ENCODE measurements at regions not wholly inside any gene's neighbourhood (a gene's known extent, or its start where the extent isn't known, plus 50 kb on each side); places are given as distances from the start of the nearest gene placed in this dataset.
"Not testable (repeated sequence)": the region's sequence is repeated elsewhere in the genome, so short reads cannot be mapped to it uniquely, and the experiment has no call there.

DNA sequence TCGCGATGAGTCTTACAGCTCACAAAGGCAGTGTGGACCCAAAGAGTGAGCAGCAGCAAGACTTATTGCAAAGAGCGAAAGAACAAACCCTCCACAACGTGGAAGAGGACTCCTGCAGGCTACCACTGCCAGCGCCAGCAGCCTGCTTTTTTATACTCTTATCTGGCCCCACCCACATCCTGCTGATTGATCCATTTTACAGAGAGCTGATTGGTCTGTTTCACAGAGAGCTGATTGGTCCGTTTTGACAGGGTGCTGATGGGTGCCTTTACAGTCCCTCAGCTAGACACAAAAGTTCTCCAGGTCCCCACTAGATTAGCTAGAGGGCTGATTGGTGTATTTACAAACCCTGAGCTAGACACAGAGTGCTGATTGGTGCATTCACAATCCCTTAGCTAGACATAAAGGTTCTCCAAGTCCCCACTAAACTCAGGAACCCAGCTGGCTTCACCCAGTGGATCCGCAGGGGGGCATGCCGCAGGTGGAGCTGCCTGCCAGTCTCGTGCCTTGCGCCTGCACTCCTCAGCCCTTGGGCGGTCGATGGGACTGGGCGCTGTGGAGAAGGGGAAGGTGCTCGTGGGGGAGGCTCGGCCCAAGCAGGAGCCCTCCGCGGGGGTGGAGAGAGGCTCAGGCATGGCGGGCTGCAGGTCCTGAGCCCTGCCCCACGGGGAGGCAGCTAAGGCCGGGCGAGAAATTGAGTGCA lies 75.7 kb downstream of the QDPR start:
- DNase-seq: not testable (repeated sequence)

DNA sequence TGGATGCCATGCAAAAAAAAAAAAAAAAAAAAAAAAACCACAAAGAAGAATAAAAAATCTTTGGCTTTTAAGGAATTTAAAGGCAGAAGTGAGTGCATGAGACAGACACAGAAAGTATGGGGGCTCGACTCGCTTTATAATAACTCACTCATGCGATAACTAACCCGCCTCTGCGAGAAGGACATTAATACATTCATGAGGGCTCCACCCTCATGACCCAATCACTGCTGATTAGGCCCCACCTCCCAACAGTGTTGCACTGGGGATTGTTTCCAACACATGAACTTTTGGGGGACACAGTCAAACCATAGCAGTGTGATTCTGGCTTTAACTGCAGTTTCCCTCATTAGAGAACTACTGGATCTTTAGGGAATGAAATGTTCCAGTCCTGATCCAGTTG lies 78.1 kb downstream of the QDPR start:
- DNase-seq: no peak

DNA sequence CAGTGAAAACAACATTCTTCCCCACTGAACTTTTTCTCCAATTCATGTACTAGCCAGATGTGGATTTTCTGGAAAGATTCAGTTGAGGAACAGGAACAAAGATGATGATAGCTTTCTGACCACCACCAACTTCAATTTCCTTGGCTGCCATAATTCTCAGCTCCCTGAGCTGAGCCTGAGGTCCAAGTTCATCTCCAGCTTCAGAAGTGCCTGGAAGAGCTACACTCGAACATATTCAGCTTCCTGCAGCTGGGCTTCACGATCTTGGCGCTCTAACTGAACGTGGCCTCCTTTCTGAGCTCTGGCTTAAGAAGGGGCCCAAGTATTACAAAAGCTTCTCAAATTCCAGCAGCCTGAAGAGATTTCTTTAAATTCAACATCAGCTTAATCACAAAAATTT lies 83.9 kb downstream of the QDPR start:
- DNase-seq: no peak

DNA sequence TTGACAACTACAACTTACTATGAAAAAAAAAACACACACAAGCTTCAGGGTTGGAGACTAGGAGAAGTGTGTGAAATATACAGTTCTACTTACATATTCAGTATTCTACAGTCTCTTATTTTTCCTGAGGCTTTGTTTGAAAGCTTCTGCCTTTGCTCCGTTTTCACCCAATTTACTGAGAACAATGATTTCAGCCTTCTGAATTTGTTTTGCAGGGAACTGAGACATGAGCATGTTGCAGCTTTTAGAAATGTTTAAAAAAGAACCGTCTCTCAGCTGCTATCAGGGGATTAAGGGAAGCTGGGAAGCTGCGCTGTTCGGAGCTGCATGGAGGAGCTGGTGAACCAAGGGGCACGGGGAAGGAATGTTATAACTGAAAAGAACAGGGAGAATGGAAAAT lies 85.7 kb downstream of the QDPR start:
- DNase-seq: no peak

DNA sequence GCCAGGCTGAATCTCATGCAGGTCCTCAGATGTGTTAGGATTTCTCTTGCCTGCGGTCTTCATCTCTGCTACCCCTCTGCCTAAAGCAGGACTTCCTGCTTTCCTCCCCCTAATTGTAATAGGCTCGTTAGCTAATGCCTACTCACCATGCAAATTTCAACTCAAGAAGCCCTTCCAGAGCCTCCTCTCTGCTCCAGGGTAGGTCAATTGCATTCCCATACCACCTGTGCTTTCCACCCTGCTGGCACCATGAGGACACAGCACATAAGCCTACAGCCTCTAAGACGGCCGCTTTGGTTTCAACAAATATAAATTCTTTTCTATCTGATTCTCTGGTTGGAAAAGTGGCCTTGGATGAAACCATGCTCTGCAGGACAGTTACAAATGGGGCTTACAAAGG lies 93.9 kb downstream of the QDPR start:
- DNase-seq: no peak

DNA sequence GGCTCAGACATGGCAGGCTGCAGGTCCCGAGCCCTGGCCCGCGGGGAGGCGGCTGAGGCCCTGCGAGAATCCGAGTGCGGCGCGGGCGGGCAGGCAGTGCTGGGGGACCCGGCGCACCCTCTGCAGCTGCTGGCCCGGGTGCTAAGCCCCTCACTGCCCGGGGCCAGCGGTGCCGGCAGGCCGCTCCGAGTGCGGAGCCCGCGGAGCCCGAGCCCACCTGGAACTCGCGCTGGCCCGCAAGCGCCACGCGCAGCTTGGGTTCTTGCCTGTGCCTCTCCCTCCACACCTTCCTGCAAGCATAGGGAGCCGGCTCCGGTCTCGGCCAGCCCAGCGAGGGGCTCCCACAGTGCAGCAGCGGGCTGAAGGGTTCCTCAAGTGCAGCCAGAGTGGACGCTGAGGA lies 97.5 kb downstream of the QDPR start:
- no peak for DNase-seq

DNA sequence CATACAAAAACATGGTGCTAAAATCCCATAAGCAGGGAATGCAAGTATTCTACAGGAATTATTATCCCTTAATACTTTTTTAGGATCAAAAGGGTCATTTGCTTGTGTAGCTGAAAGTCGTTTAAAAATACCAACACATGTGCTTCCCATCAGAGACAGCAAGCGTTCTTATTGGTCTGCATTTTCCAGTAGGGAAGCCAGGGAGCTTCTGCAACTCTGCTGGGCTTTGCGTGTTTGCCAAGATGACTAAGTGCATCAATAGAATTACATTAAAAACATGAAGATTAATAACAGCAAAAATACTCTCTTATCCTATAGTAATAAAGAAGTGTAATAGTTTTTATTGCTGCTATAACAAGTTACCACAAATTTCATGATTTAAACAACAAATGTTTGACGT lies 111.2 kb downstream of the QDPR start:
- DNase-seq: no peak

DNA sequence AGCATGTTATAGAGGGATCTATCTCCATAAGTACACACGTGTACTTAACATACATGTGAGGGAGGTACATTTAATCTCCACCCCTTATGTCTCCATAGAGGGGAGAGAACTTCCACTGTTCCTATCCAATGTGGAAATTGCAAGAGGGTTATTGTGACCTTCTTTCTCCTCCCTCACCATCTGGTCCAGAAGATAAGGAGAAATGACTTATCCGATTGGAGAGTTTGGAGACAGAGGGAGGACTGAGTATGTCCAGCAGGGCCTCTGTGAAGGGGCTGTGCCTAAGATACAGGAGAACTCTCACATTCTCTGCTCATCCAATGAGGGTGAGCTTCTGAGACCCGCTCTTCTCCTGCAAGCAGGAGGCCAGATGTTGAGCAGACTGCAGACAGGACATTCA lies 113.1 kb downstream of the QDPR start:
- DNase-seq: no peak

DNA sequence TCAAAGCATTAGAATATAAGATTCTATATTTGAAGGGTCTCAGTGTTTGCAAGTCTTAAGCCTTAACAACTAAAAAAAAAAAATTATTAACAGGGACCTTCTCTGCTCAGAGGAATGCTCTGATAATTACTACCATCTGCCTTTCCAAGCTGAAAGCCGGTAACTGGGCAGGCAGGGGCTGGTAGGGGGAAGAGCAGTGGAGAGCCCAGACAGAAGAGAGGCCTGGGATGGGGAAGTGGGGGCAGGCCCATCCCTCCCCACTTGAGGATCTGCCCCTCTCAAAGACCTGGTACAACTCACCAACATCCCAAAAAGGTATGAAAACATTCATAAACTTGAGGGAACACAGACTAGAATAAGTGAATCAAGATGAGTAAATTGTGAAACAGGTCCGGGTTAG lies 113.9 kb downstream of the QDPR start:
- DNase-seq: no peak

DNA sequence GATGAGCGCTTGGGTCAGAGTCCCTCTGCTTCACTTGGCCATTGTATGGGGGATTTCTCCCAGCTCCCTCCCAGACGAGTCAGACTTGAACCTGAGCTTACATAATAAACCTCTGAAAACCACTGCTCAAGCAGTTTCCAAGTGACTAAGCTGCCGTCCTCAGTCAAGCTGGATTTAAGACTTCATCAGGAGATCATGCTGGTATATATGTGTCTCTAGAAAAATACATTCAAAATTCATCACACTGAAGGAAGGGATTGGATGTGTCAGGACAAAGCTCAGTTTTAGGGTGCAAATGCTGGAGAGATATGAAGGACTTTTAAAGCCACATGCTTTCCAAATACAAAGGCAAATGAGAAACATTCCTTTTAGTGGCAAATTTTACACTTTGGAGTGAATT lies 114.3 kb downstream of the QDPR start:
- no peak for DNase-seq

DNA sequence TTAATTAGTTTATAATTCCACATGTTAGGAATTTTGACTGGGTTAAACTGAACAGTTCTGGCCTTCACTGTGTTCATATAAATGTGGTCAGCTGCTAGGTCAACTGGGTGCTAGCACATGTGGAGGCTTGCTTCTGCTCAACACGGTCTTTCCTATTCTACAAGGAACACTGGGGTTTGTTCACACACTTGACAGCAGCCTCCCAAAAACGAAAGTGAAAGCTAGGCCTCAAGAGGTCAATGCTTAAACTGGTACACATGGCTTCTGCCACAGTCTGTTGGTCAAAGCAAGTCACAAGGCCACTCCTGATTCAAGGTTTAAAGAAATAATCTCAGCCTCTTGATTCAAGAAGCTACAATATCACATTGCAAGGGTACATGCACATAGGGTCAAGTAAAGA lies 126.5 kb downstream of the QDPR start:
- DNase-seq: no peak

DNA sequence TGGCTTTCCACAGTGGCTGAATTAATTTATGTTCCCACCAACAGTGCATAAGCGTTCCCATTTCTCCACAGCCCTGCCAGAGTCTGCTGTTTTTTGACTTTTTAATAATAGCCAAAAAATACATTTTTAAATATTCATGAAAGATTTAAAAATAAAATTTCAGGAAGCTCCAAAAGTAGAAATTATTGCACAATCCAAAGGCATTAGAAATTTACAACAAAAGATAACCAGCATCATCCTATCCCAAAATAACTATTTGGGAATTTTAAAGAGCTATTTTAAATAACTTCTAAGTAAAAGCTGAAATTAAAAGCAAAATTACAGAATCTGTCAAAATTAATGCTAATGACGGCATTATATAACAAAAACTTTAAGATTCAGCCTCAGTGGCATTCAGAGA lies 131.5 kb downstream of the QDPR start:
- DNase-seq: no peak

DNA sequence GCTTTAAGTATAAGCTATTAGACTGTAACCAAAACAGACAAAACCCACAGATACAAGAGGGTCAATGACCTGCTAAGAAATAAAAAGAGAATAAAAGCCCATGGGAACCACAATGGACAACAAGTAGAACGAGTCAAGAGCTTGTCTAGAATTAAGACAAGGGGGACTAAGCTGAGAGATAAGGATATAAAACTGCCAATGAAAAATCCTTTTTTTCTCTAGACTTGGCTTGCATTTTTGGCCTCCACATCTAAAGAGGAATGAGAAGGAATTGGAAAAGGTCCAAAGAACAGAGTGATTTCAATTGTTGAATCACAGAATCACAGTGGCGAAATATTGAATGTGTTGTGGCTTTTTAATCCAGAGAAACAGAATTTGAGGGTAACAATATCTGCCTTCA lies 135.7 kb downstream of the QDPR start:
- no peak for DNase-seq

DNA sequence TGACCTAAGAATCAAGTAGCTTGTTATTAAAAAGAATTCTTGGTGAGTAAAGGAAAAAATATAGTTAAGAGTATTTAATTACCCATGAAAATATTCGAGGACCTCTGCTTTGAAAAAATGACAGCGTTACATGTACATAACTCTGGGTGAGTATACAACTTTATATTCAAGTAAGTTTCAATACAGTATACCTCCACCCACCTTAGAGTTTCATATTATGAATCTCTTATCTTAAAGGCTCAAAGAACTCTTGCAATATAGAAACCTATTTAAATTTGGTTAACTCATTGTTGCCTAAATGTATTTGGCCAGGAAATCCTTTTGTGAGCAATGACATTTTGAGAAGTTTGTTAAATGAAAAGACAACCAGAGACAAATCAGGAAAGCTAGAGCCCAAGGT lies 138.2 kb downstream of the QDPR start:
- no peak for DNase-seq

DNA sequence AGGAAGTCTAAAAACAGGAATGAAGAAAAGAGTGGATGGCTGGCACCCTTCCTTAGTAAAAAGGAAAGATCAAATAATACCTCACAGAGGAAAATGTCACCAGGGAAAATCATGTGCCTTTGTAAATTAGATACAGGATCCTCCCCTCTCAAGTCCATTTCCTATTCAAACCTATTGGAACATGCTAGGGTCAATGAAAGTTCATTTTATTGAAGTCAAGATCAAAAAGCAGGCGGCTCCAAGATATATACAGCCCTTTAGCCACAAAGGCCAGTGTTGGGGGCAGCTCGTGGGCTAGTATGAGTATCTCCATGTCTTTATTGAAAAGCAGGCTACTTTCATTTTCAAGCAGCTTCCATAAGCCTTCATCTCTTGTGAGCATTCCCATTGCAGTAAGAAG lies 141.1 kb downstream of the QDPR start:
- DNase-seq: no peak

DNA sequence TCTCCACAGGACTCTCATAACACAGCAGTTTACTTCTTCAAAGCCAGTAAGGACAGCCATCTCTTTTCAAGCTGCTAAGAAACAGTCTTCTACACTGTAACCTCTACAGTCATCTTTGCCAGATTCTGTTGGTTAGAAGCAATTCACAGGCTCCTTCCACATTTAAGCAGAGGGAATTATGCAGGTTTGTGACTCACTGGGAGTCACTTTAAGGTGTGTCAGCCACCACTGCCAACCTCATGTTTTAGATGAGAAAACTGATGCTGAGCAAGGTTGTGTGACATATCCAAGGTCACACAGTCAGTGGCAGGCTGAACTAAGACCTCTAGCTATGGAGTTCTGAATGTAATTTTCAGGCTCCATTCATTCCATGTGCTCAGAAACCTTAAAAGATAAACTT lies 143.5 kb downstream of the QDPR start:
- no peak for DNase-seq

DNA sequence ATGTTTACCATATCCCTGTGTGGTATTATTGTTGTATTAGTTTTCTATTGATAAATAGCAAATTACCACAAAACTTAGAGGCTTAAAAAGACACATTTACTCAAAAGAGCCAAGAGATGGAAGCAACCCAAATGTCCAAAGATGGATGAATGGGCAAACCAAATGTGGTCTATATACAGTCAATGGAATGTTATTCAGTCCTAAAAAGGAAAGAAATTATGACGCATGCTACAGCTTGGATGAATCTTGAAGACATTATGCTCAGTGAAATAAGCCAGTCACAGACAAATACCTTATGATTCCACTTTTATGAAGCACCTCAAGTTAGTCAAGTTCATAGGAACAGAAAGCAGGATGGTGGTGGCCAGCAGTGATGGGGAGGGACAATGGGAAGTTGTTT lies 144.7 kb downstream of the QDPR start:
- DNase-seq: no peak

DNA sequence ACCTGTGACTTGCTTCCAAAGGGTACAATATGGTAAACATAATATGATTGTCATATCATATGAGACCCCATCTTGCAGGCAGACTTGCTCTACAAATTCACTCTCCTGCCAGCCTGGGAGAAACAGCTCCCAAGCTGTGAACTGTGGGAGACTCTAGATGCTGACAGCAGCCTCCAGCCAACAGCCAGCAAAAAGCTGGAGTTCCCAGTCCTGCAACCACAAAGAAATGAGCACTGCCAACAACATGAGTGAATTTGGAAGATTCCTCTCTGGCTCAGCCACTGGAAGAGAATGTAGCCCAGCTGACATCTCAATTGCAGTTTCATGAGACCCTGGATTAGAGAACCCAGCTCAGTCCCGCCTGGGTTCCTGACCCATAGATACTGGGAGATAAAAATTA lies 145.4 kb downstream of the QDPR start:
- no peak for DNase-seq

DNA sequence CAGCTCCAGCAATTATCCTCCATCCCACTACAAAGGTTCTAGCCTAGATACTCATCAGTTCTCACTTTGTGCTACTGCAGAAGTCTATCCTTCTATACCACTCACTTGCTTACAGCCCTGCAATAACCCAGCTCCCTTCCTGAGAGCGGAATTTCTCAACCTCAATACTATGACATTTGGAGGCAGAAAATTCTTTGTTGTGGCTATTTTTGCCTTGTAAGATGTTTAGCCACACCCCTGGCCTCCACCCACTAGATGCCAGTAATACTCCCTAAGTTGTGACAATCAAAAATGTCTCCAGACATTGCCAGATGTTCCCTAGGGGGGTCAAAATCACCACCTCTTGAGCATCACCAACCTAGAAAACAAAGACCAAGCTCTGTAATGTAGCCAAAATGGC lies 149.5 kb downstream of the QDPR start:
- no peak for DNase-seq

DNA sequence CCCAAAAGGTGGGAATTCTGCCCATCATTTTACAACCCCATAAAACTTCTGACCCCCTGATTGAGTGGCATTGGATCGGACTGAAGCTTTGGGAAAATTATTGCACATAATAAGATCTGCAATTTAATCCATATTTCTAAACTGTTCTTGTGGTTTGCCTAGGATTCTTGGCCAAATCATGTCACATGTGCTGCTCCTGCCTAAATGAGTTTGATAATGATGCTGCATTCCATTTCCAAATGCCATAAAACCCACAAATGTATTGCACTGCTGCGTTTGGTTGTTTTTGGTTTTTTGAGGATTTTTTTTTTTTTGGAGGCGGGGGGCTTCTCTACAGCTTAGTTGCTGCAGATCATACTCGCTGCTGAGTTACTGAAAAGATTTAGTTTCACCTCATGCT lies 153.6 kb downstream of the QDPR start:
- no peak for DNase-seq

DNA sequence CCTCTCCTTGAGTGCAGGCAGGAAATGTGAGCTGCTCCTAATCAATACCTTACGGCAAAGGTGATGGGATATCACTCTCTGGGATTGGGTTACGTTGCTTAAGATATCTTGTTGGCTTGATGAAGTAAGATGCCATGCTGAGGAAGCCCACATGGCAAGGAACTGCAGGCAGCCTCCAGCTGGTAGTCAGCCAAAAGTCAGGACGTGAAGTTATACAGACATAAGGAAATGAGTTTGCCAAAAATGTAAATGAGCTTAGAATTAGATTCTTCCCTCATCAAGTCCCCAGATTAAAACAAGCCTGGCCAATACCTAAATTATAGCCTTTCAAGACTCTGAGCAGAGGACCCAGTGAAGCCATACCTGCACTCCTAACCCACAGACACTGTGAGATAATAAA lies 155.0 kb downstream of the QDPR start:
- no peak for DNase-seq

DNA sequence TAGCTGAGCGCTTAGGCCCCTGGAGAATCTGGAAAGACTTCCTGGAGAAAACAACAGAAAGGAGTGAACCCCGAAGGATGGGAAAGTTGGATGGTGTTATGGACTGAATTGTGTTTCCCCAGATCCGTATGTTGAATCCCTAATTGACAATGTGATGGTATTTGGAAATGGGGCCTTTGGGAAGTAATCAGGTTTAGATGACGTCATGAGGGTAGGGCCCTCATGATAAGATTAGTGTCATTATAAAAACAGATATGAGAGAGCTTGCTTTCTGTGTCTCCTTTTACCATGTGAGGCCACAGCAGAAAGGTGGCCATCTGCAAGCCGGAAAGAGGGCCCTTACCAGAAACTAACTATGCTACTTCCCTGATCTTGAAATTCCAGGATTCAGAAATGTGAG lies 159.5 kb downstream of the QDPR start:
- no peak for DNase-seq

DNA sequence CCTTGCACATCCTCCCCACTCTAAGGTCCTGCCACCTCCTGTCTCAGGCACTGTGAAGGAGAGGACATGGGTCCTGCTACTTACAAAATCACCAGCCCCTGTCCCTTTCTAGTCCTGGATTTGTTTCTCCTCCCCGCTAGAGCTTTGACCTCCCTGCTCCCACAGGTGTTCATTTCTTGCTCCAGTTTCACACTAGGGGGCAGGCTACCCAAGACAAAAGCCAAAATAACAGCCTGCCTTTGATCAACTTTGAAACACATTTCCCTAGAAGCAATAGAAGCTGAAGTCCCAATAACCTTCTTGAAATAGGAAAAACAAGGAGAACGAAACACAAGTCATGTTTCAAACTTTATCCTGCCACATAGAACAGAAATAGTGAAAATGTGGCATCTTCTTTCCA lies 164.4 kb downstream of the QDPR start:
- DNase-seq: no peak

DNA sequence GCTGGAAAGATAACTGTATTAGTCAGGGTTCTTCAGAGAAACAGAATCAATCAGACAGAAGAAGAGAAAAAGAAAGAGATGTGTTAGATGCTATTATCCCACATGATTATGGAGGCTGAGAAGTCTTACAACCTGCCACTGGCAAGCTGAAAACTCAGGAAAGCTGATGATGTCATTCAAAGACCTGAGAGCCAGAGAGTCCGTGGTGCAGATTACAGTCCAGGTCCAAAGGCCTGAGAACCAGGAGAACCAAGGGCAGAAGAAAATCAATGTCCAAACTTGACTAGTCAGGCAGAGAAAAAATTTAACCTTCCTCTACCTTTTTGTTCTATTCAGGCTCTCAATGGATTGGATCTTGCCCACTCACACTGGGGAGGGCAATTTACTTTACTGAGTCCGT lies 172.5 kb downstream of the QDPR start:
- no peak for DNase-seq

DNA sequence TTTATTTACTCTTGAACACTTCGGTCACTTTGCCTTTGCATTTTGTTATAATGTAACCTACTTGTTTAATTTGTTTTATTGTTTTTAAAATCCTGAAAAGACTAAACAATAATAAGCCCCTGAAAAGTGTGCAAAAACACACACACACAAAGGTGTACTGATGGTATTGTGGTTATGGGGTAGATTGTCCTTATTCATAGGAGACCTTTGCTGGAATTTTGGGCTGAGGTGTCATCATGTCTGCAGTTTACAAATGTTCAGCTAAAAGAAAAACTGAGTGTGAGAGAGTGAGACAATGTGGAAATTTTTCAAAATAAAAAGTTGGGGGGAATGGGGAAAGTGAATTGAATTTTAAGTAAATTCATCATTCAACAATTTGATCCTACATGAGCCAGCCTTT lies 174.9 kb downstream of the QDPR start:
- DNase-seq: no peak

DNA sequence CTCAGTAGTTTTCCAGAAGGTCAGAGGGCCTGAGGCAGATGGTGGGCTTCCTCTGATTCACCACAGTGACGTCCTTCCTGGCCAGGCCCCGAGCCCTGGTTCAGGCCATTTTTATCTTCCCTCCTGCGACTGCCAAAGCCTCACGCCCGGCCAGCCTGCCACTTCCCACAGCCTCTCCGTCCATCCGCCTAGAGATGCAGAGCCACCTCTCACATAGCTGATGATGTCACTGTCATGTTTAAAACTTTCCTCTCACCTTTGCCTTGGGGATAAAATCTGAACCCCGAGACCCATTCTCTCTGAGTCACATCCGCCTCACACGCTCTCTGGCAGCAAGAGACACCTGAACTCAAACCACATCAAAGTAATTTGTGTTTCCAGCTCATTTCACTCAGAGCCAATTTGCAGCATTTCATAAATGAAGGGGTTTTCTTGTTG lies 175.3 kb downstream of the QDPR start:
- no peak for DNase-seq

Data from NCI-H748 treated with DMSO at 0.1 percent for 48 hours (cell line).